GM21529 (cell line): ENCODE measurements at regions not wholly inside any gene's neighbourhood (a gene's known extent, or its start where the extent isn't known, plus 50 kb on each side); places are given as distances from the start of the nearest gene placed in this dataset.

Experiments used
- ATAC-seq: cut with Tn5 transposase; IDR thresholded peaks from one replicate; pipeline ENCODE4 v1.9.1; 2021; ENCODE audit not compliant: unreplicated experiment

DNA sequence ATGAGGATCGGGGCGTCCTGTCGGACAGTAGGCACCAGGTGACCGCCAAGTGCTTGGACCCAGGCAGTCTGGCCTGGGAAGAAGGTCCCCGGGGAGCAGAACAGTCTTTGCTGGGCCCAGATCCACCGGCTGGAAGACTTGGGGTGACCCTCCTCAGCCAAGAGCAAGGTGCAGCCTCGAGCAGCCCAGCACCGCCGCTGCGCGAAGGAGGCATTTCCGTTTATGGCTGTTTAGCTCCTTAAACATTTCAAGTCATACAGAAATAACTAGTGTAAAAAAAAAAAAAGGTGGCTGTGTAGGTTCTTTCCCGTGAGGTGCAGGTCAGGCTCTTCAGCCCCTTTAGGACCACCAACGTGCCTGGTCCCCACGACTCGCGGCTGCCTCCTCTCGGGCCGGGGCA lies 370.2 kb downstream of the CMPK2 start:
- no peak for ATAC-seq

DNA sequence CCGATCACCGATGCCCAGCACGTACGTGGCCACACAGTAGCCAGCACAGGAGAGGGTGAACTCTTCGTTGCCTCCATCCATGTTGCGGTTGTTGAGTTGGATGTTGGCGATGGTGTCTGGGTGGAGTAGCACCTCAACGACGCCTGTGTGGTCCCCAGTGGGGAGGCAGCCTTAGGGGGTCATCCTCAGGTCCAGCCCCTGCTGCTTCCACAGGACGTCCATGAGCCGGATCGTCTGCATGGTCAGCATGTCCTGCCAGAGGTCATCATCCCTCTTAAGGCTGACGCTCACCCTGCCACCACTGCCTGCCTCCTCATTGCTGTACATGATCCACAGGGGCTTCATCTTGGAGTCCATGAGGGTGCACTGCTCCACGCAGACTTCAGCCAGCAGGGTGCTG lies 369.3 kb downstream of the CMPK2 start:
- no peak for ATAC-seq

DNA sequence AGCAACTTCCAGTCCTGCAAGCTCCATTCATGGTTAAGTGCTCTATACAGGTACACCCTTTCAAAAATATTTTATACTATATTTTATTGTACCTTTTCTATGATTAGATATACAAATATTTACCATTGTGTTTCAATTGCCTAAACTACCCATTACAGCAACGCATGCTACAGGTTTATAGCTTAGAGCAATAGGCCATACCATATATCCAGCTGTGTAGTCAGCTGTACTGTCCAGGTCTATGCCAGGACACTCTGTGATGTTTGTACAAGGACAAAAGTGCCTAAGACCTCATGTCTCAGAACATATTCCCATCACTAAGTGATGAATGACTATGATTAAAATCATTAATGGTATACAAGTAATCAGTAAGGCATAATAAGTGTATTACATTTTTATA lies 368.7 kb downstream of the CMPK2 start:
- no peak for ATAC-seq

DNA sequence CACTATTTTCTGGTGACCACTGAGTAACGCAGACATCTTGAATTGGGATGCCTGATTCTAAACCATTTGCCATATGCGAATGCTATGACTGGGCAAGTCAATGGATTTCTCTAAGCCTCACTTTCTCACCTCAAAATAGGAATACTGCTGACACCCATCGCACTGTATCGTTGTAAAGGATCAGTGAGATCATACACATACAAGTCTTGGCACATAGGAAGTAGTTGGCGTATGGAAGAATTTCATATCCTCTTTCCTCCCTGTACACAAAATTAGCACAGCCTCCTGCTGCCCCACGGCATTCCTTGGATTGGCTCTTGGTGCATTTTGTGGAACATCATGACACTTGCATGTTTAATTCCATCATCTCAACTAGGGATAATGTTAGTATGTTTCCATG lies 366.9 kb downstream of the CMPK2 start:
- ATAC-seq = no peak

DNA sequence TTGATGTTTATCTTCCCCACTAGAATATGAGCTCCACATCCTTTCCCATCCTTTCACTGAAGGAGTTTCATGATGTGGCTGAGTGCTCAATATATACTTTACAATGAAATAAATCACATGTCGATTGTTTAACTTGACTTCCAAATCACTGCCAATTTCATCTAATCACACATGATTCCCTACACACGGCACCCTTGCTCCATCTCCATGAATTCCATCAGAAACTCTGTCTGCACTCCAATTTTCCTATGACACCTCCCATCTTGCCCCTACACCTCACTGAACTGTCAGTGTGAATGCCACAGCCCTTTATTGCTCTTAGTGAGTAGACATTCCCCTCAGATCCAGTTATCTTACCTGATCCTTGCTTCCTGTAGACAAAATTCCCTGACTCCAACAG lies 366.0 kb downstream of the CMPK2 start:
- no peak for ATAC-seq

DNA sequence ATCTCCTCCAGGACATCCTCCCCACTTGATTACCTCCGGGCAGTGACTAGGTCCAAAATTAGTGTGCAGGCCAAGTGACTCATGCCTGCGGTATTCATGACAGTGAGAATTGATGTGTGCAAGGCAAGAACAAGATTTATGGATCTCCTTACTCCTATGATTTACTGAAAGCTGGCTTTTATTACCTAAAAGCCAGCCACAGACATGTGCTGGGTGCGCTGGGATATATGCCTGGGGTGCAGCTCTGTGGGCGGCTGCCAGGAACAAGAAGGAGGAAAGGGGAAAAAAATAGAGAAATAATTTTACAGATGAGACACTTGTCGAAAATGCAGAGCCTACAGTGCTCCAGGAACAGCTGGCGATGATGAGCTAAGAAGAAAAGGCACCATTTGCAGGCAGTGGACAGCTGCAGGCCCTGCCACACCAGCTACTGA lies 359.3 kb downstream of the CMPK2 start:
- ATAC-seq = no peak

DNA sequence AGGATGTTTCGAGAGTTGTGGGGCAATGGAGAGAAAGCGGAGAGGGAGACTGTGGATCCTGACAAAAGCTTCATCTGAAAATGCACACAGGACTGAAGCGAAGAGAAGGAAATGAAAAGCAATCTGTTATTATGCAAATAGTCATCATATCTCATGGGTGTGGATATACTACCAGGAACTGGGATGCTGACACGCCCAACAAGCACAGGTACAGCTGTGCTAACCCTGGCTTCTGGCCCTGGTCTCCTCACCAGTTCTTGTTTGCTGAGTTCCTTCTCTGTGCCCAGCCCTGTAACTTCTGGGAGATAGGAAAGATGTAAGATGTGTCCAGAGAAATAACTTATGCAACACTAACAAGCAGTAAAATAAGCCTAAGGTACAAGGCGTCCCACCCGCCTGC lies 358.8 kb downstream of the CMPK2 start:
- no peak for ATAC-seq

DNA sequence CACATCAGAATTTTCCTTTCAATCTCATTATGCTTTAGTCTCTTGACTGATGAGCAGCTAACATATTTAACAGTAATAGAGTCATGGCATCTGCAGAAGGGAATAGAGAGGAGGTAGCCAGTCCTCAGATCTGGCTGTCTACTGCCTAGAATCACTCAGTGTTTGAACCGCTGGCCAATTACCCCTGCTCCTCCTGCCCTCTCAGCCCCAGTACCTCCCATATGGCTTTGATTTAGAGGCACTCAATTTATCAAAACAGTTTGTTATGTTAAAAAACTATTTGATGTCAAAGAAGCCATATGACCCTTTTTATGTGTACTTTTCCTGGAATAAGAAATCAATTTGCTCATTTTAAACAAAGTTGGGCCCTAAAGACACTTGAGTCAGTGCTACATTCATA lies 355.2 kb downstream of the CMPK2 start:
- no peak for ATAC-seq

DNA sequence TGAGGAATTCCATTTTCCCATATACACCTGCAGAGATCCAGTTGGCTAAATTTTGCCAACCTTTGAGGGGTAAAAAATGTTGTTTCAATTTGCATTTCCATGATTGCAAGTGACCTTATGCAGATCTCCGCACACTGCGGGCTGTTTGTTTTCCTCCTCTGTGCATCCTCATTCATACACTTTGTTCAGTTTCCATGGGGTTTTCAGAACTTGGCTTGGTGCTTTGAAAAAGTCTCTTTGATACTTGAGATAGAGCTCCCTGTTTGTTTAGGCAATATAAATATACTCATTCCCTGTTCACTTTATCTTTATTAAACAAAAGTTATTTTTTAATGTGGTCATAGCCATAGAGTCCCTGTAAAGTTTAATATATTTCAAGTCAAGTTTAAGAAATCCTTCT lies 353.1 kb downstream of the CMPK2 start:
- ATAC-seq = no peak

DNA sequence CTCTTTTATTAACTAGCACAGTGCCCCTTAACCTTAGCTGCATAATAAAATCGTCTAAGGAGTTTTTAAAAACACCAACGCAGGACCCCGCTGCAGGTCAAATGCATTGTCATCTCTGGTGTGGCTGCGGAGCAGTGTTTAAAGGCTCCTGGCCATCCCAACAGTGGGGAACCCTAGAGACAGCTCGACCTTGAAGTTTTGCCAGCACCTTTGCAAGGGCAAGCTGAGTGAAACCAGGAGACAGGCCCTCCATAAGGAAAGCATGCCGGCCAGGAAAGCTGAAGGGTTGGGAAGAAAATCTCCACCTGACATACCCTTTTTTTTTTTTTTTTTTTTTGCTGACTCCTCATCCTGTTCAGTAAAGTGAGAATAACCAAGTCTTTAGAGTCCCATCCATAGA lies 349.0 kb downstream of the CMPK2 start:
- no peak for ATAC-seq

DNA sequence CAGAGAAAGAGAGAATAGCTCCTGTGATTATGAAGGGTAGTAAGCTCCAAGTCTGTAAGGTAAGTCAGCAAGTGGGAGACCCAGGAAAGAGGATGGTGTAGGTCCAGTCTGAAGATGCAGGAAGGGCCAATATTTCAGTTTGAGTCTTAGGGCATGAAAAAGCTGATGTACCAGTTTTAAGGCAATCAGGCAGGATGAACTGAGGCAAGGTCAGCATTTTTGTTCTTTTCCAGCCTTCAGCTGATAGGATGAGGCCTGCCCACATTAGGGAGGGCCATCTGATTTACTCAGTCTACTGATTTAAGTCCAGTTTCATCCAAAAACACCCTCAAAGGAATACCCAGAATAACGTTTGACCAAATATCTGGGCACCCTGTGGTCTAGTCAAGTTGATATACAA lies 347.3 kb downstream of the CMPK2 start:
- no peak for ATAC-seq

DNA sequence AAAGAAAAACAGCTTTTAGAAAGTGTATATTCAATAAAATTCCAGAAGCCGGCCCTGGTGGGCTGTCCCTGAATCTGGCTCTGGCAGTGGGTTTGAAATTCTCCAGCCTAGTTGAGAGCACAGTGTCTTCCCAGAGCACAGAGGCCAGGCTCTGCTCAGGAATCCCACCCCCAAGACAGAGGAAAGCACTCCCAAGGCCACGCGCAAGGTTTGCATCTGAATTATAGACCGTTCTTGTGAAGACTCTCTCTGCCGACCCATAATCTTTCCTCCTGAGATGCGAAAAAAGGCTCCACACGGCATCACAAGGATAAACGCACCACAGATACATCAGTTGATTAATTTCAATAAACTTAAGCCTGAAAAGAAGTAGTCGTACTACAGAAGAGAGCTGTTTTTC lies 342.2 kb downstream of the CMPK2 start:
- ATAC-seq = no peak

DNA sequence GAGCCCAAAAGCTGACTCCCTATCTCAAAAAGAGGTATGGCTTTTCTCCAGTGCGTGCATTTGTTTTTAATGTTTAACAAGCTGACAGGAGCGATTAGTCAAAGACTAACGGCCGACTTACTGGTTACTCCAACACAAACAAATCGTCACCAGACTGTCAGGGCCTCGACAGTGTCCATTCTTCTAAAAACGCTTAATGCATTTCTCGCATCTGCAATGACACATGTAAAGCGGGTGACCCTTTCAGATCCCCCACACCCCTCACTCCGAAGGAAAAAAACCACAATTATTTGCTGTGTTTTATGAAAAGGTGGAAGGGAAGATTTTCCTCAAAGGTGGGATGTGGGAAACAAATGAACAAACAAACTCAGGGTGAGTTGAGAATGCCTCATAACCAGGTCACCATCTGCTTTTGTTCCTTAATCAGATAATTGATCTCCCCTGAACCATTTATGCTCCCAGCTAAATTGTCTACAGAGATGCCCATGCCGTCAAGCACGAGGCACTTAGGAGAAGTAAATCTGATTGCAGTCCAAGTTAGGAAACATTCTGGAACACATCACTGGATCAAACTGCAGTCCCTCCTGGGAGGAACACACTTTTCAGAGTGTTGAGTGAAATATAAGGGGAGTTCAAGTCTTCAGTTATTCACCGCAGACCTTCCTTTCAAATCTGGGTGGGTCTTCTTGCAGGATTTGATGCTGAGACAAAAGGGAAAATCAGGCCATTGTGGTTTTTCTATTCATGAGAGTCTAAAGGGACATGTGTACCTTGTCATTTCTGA lies 340.8 kb downstream of the CMPK2 start:
- no peak for ATAC-seq

DNA sequence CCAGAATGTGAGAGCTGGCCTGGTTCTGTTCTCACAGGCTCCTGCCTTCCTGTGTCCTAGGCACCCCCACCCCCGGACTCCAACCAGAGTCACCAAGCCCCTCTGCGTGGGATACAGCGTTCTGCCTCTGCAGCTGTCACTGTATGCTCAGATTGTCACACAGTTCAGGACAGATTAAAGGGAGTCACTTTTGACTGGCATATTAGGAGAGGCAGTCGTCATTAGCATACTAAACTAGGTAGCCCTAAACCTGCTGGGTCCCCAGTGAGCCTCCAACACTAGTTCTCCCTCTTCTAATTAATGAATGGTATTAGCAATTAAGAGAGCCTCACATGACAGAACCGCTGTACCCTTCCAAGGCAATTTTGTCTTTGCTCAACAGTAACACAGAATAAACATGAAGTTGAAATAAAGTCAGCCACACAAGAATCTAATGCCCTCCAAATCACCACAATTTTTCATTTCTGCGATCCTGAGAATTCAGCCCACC lies 340.2 kb downstream of the CMPK2 start:
- ATAC-seq = no peak

DNA sequence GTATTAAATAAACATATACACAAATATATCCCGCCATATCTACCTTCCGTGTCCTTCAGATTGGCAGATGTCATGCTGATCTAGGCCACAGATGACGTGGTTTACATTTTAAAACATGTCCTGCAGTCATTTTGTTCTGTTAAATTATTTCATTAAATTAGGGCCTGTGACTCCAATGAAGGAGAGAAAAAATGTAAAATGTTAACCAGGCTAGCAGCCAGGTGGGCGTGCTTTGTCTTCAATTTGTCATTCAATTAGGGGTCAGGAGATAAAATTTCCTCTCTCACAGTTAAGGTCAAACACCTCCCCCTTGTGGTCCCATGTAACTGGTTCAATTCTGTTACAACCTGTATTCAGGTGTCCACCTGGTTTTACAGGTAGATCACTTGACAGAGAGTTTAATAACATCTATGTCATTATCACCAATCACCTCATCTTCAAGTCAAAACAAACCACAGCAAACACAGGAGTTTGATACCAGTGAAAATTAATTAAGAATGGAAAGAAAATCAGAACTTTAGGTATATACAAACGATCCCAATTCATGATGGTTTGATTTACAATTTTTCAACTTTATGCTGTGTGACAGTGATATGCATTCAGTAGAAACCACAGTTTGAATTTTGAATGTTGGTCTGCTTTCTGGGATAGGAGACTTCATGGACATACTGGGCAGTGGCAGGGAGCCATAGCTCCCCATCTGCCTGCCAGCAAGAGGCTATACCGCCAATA lies 339.4 kb downstream of the CMPK2 start:
- ATAC-seq = no peak

DNA sequence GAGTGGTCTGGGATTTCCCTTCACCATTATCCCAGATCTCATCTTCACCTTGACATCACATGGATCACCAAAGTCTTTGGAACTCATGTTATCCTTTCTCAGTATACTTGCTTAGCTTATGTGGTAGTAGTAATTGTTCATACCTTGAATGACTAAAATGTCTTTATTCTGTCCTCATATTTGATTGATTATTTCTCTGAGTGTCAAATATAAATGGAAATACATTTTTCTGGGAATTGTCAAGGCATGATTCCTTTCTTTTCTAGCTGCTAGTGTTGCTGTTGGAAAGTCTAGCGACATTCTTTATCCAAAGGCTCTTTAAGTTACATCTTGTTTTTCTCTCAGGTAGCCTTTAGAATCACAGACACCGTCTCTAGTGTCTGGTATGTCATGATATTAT lies 334.4 kb downstream of the CMPK2 start:
- ATAC-seq = no peak

DNA sequence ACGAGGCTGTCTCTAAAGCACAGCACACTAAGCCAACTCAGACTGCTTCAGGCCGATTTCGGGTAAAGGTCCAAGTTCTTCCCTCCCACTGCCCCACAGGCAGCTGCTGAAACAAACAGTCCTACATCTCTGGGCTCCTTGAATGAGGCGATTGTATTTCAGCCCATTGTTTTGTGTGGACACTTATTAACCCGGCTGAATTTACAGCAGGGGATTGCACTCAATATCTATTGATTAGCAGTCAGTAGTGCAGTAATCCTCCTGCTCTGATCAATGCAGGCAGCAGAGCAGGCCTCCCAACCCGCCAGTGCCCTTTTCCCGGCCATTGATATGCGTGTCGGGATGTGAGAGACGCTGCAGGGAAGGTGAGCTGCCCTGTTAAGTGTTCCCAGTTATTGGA lies 330.1 kb downstream of the CMPK2 start:
- ATAC-seq = no peak

DNA sequence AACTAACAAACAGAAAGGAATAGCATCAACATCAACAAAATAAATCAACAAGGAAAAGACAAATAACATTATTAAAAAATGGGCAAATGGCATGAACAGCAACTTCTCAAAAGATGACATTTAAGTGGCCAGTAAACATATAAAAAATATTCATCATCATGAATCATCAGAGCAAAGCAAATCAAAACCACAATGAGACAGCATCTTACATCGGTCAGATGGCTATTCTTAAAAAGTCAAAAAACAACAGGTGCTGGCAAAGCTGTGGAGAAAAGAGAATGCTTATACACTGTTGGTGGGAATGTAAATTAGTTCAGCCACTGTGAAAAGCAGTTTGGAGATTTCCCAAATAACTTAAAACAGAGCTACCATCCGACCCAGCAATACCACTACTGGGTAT lies 327.1 kb downstream of the CMPK2 start:
- ATAC-seq = no peak

DNA sequence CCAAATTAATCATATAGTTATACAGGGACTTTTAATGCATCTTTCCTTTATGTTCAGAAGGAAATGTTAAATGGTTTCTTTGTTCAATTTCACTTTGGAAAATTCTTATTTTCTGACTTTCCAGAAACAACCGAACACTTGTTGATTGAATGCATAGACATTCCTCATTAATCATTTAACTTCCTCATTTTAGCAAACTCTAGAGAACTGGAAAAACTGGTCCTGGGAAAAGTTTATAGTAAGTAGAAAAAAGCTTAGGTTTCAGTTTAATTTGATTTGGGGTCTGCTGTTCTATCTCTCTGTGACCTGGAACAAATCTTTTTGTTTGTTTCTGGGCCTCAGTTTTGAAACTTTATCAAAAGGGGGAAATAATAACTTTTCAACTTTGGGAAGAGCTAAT lies 320.4 kb downstream of the CMPK2 start:
- no peak for ATAC-seq

DNA sequence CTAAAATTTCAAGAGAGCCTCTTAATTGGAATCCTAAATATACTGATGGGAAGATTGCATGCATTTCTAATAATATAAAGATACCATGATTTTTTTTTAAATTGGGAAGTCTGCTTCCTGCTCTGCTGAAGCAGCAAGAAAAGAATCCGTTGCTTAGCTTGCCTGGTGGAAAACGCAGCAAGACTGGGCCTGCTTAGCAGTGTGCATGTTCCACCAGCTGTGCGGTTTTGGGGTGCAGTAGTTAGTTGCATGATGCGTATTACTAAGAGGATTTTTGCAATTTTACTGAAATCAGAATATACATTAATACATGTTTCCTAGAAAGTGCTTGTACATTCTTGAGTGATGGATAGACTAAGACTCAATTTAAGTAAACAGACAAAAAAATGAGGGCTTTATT lies 319.9 kb downstream of the CMPK2 start:
- no peak for ATAC-seq

DNA sequence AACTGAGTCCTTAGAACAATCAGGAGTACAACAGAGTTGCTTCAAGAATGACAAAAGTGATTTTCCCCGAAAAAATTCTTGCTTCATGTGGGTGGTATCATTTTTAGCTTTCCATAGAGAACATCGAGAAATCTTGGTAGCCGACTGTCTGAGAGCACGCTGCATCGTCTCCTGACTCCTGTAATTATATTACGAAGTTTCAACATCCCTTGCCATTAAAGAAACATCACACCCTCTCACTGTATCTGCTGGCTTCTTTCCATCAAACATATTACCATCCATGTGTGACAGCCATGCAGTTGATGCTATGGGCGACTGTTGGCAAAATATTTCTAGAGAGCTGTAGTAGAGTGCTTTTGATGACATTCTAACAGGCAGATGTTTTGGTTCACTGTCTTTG lies 311.2 kb downstream of the CMPK2 start:
- no peak for ATAC-seq

DNA sequence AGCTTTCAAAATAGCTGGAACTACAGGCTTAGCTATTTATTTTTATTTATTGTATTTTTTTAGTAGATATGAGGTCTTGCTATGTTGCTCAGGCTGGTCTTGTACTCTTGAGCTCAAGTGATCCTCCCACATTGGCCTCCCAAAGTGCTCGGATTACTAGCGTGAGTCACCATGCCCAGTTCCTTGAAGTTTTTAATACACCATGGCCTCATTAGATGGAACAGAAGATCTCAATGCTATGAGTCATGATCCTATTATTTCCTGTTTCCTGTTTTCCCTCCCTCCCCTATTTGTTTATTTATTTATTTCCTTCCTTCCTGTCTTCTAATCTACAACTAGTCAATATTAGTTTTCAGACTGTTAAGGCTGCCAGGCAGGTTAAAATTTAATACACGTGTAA lies 309.0 kb downstream of the CMPK2 start:
- ATAC-seq = no peak

DNA sequence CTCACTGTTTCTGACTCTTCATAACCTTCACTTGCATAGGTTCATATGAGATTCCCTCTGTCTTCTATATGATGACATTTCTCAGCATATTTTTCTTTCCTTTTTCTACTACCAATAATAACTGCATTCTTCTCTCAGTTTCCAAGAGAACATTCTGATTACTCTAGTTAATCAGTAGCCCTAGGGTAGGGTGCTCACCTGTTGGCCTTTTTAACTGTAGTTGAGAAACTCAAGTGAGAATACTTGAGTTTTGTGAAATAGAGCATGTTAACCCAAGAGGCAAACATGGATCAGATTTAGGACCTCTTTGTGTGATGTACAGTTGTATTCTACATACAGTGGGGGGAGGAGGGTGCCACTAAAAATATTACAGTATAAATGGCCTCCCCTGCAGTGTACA lies 308.0 kb downstream of the CMPK2 start:
- ATAC-seq = no peak
